BLaER1 (cell line): ENCODE measurements at regions not wholly inside any gene's neighbourhood (a gene's known extent, or its start where the extent isn't known, plus 50 kb on each side); places are given as distances from the start of the nearest gene placed in this dataset.

Source experiments
- H3K27ac ChIP-seq: shearing (Covaris generic); formaldehyde crosslinking; 2 replicates; pipeline ENCODE4 v1.8.1; 2022
- H3K27me3 ChIP-seq: shearing (Covaris generic); formaldehyde crosslinking; 2 replicates; pipeline ENCODE4 v1.8.1; 2022
- H3K36me3 ChIP-seq: shearing (Covaris generic); formaldehyde crosslinking; 2 replicates; pipeline ENCODE4 v1.8.1; 2022
- H3K4me1 ChIP-seq: shearing (Covaris generic); formaldehyde crosslinking; 2 replicates; pipeline ENCODE4 v1.8.1; 2022
- H3K4me2 ChIP-seq: shearing (Covaris generic); formaldehyde crosslinking; 2 replicates; pipeline ENCODE4 v1.8.1; 2022
- H3K4me3 ChIP-seq: shearing (Covaris generic); formaldehyde crosslinking; 2 replicates; pipeline ENCODE4 v1.8.1; 2022
- H3K9ac ChIP-seq: shearing (Covaris generic); formaldehyde crosslinking; 2 replicates; pipeline ENCODE4 v1.8.1; 2022
- H3K9me3 ChIP-seq: shearing (Covaris generic); formaldehyde crosslinking; 2 replicates; pipeline ENCODE4 v1.8.1; 2022
- H4K20me1 ChIP-seq: shearing (Covaris generic); formaldehyde crosslinking; 2 replicates; pipeline ENCODE4 v1.8.1; 2022
- Cebpa-rat ChIP-seq: shearing (Covaris generic); IDR thresholded peaks from 2 replicates; pipeline ENCODE4 v1.8.1; 2022

DNA sequence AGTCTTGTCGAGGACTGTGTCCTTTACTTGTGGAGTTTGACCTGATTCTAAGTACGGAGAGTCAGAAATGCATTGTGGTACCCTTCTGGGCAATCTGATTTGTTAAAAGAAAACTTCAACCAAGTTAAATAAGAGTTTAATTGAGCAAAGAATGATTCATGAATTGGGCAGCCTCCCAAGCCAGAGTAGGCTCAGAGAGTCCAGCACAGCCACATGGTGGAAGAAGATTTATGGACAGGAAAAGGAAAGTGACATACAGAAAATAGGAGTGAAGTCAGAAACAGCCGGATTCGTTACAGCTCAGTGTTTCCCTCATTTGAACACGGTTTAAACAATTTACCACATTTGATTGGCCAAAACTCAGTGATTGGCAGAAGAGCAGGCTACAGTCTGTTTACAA, 329.2 kb downstream of the DHX35 start:
- no peaks in the 10 kb centered on the region for H3K27me3 ChIP-seq
- no peaks in the 10 kb centered on the region for H3K4me1 ChIP-seq
- no peak overlapping the region for H3K9ac ChIP-seq
- H3K36me3 ChIP-seq: no peaks in the 10 kb centered on the region
- no peak overlapping the region for H3K27ac ChIP-seq
- peaks cover 19% of the 10 kb centered on the region for H3K9me3 ChIP-seq
- H3K4me2 ChIP-seq: no peak overlapping the region
- no peak for TF ChIP-seq Cebpa-rat
- no peak overlapping the region for H3K4me3 ChIP-seq
- H4K20me1 ChIP-seq: no peaks in the 10 kb centered on the region

DNA sequence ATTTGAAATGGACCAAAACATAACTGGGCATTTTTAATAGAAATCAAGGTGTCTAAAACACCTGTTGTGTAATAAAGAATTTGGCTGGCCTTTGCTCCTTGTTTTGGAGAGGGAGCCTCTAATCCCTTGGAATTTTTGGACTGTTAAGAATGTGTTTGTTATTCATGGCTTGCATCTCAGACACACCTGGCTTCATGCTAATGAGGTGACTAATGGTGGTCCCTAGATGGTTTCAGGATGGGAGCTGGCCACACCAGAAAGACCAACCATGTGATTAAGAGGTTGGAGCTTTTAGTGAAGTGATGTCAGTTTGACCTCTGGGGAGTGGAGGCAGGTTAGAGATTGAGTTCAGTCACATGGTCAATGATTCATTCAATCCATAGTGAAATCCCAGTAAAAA, 328.4 kb downstream of the DHX35 start:
- H3K27me3 ChIP-seq: no peaks in the 10 kb centered on the region
- peaks cover 19% of the 10 kb centered on the region for H3K9me3 ChIP-seq
- no peaks in the 10 kb centered on the region for H4K20me1 ChIP-seq
- H3K9ac ChIP-seq: no peak overlapping the region
- no peak for TF ChIP-seq Cebpa-rat
- H3K4me2 ChIP-seq: no peak overlapping the region
- no peak overlapping the region for H3K4me3 ChIP-seq
- H3K36me3 ChIP-seq: no peaks in the 10 kb centered on the region
- no peak overlapping the region for H3K27ac ChIP-seq
- H3K4me1 ChIP-seq: no peaks in the 10 kb centered on the region

GRCh38 chr20:39289831-39290230, 327.7 kb downstream of the DHX35 start:
- no peaks in the 10 kb centered on the region for H4K20me1 ChIP-seq
- H3K4me2 ChIP-seq: no peak overlapping the region
- TF ChIP-seq Cebpa-rat: no peak
- no peak overlapping the region for H3K4me3 ChIP-seq
- H3K4me1 ChIP-seq: no peaks in the 10 kb centered on the region
- H3K27me3 ChIP-seq: no peaks in the 10 kb centered on the region
- H3K36me3 ChIP-seq: no peaks in the 10 kb centered on the region
- H3K9ac ChIP-seq: no peak overlapping the region
- peaks cover 19% of the 10 kb centered on the region for H3K9me3 ChIP-seq
- no peak overlapping the region for H3K27ac ChIP-seq

- H3K4me3 ChIP-seq: no peak overlapping the region
- no peaks in the 10 kb centered on the region for H3K27me3 ChIP-seq
- H3K4me1 ChIP-seq: no peaks in the 10 kb centered on the region
- TF ChIP-seq Cebpa-rat: no peak
- H3K36me3 ChIP-seq: no peaks in the 10 kb centered on the region
- H3K9me3 ChIP-seq: peaks cover 19% of the 10 kb centered on the region
- no peak overlapping the region for H3K27ac ChIP-seq
- H3K4me2 ChIP-seq: no peak overlapping the region
- no peak overlapping the region for H3K9ac ChIP-seq
- no peaks in the 10 kb centered on the region for H4K20me1 ChIP-seq
Measured at GRCh38 chr20:39289316-39289715, 327.2 kb downstream of the DHX35 start.

DNA sequence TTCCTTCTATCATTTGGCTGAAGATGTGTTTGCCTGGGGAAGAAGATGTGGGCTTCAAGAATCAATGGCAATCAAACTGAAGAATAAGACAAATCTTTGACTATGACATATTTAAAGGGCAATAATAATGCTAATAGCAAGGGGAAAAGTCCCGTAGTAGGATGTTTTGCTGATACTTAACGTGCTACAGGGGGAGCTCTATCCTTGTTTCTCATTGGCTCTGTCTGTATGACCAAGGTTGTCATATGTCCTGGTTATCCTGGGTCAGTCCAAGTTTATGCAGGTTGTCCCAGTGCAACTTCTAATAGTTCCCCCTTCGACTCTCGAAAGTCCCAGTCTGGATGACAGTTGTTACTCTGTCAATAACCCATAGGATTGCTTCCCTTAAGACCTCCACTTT, 321.3 kb downstream of the DHX35 start:
- TF ChIP-seq Cebpa-rat: no peak
- no peak overlapping the region for H3K27ac ChIP-seq
- no peaks in the 10 kb centered on the region for H3K27me3 ChIP-seq
- no peaks in the 10 kb centered on the region for H4K20me1 ChIP-seq
- H3K4me3 ChIP-seq: no peak overlapping the region
- no peak overlapping the region for H3K9ac ChIP-seq
- H3K9me3 ChIP-seq: peaks cover 16% of the 10 kb centered on the region
- no peaks in the 10 kb centered on the region for H3K4me1 ChIP-seq
- H3K4me2 ChIP-seq: no peak overlapping the region
- H3K36me3 ChIP-seq: no peaks in the 10 kb centered on the region

GRCh38 chr20:39282619-39283092, 320.5 kb downstream of the DHX35 start:
- Histone ChIP-seq H3K4me1 (no peaks in the 10 kb centered on the region), H3K27me3 (no peaks in the 10 kb centered on the region), H3K4me3 (no peak overlapping the region), H4K20me1 (no peaks in the 10 kb centered on the region), H3K36me3 (no peaks in the 10 kb centered on the region), H3K27ac (no peak overlapping the region), H3K4me2 (no peak overlapping the region), H3K9ac (no peak overlapping the region), H3K9me3 (peaks cover 8% of the 10 kb centered on the region)
- TF ChIP-seq Cebpa-rat: no peak

DNA sequence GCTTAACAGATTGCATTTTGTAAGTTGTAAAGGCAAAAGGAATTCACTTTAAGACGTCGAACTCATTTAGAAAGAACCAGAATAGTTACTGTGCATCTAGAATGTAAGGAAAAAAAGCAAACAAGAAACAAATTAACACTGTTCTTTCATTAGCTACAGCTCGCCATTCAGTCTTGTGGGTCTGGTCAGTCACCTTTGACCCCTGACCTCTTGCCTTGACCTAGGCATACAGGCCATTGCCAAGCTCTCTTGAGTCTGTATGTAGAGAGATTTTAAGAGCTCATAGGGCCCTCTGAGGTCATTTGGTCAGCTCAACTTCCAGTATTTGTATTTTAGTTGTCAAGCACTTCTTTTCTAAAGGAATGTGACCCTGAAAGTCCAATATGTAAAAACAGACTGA, 318.7 kb downstream of the DHX35 start:
- 0 out of 2 replicates have a peak, but pooled peaks cover 8% of the 10 kb centered on the region for H3K9me3 ChIP-seq
- H3K4me1 ChIP-seq: no peaks in the 10 kb centered on the region
- H3K4me2 ChIP-seq: no peak overlapping the region
- no peaks in the 10 kb centered on the region for H4K20me1 ChIP-seq
- no peak overlapping the region for H3K27ac ChIP-seq
- TF ChIP-seq Cebpa-rat: no peak
- H3K36me3 ChIP-seq: no peaks in the 10 kb centered on the region
- no peaks in the 10 kb centered on the region for H3K27me3 ChIP-seq
- no peak overlapping the region for H3K9ac ChIP-seq
- H3K4me3 ChIP-seq: no peak overlapping the region

DNA sequence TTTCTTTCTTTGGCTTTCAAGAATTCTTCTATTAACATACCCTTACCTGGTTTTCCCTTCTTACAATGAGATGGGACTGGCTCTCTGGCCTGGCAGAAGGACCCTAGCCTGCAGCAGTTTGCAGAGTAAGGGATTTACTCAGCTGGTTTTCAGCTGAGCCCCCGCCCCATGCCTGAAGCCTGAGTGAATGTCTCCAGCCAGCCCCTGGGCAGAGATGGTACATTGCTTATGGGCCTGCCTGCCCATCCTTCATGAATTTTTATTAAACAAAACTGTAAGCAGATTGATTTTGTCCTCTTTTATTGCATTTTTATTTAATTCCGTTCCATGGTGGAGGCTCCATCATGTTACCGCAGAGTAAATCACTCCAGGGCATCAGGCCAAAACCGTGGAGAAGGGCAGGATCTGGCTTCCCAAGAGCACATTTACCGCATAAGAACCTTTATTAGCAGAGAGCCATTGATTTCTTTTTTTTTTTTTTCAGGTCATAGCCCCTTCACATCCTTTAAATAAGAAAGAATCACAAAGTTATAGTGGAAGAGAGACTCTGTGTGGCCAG, 316.2 kb downstream of the DHX35 start:
- no peak overlapping the region for H3K4me3 ChIP-seq
- no peaks in the 10 kb centered on the region for H3K36me3 ChIP-seq
- H4K20me1 ChIP-seq: no peaks in the 10 kb centered on the region
- H3K4me2 ChIP-seq: no peak overlapping the region
- no peak overlapping the region for H3K27ac ChIP-seq
- no peaks in the 10 kb centered on the region for H3K4me1 ChIP-seq
- no peak for TF ChIP-seq Cebpa-rat
- H3K27me3 ChIP-seq: no peaks in the 10 kb centered on the region
- no peak overlapping the region for H3K9ac ChIP-seq
- 0 out of 2 replicates have a peak, but pooled peaks cover 9% of the 10 kb centered on the region for H3K9me3 ChIP-seq

DNA sequence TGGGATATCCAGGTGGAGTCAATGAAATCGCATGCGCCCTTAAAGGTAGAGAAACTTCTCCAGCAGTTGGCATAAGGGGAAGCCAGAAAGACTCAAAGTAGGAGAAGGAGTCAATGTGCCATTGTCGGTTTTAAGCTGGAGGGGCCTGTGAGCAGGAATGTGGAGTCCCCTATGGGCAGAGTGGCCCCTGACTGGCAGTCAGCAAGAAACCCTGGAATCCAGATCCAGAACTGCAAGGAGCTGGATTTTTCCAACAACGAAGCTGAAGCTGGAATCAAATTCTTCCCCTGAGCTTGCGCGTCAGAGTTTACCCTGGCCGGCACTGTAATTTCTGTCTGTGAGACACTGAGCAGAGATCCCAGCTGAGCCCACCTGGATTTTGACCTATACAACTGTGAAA, 315.0 kb downstream of the DHX35 start:
- Histone ChIP-seq H3K4me3 (no peak overlapping the region), H3K27me3 (no peaks in the 10 kb centered on the region), H3K36me3 (no peaks in the 10 kb centered on the region), H4K20me1 (no peaks in the 10 kb centered on the region), H3K4me2 (no peak overlapping the region), H3K9ac (no peak overlapping the region), H3K27ac (no peak overlapping the region), H3K9me3 (0 out of 2 replicates have a peak, but pooled peaks cover 9% of the 10 kb centered on the region), H3K4me1 (no peaks in the 10 kb centered on the region)
- no peak for TF ChIP-seq Cebpa-rat

DNA sequence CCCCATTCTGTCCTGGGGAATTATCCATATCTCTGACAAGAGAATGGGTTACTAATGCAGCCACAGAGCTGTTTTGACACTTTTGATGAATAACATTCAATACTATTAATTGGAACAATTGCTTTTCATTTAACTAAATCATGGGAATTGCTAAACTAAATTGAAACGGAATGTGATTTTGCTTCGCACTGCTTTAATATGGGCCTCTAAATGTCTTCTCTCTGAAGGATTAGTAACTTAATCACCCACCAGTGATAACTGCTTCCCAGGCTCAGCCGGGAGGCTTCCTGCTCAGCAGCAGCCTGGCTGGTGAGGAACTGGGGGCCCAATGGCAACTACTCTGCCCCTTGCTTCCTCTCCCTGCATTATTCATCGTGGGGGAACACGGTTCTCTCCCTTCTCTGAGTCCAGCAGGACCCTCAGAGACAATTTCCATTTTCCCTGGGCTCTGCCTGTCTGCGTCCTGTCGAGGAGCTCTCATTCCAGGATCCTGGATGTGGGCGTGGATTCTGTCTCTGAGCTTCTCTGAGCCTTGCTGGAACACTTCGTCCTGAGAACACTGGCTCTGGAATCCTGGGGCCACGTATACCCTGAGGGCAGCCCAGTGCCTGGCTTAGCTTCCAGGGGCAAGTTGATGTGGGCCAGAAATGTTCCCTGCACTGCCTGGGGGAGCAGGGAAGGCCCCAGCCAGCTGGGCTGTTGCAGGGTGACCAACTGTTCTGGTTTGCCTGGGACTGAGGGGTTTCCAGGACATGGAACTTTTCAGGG, 308.9 kb downstream of the DHX35 start:
- Histone ChIP-seq H3K27ac (no peak overlapping the region), H3K9me3 (0 out of 2 replicates have a peak, but pooled peaks cover 2% of the 10 kb centered on the region), H4K20me1 (no peaks in the 10 kb centered on the region), H3K36me3 (no peaks in the 10 kb centered on the region), H3K4me3 (no peak overlapping the region), H3K27me3 (no peaks in the 10 kb centered on the region), H3K4me2 (no peak overlapping the region), H3K9ac (no peak overlapping the region), H3K4me1 (no peaks in the 10 kb centered on the region)
- no peak for TF ChIP-seq Cebpa-rat
